Esophagus squamous epithelium (tissue), 4 donors: ENCODE measurements at regions not wholly inside any gene's neighbourhood (a gene's known extent, or its start where the extent isn't known, plus 50 kb on each side); places are given as distances from the start of the nearest gene placed in this dataset.

ENCODE experiments used
- POLR2A ChIP-seq, 4 donors: fragments of 450-650 bp; IDR thresholded peaks; one replicate each; pipeline ENCODE4 v1.6.1; 2017; ENCODE audit warnings: antibody characterized with exemption in 4 of 4, mild to moderate bottlenecking in 4 of 4, moderate library complexity in 3 of 4
- TF ChIP-seq, protein P1 (sequence below), 6 experiments: fragments of 450-650 bp in 4 of 6; fragments of 200-600 bp in 2 of 6; sonication (generic) in 2 of 6; IDR thresholded peaks; one replicate each; pipeline ENCODE4 v1.5.1; 2016 to 2019; ENCODE audit warnings: antibody characterized with exemption in 6 of 6, mild to moderate bottlenecking in 4 of 6, moderate library complexity in 4 of 6

DNA sequence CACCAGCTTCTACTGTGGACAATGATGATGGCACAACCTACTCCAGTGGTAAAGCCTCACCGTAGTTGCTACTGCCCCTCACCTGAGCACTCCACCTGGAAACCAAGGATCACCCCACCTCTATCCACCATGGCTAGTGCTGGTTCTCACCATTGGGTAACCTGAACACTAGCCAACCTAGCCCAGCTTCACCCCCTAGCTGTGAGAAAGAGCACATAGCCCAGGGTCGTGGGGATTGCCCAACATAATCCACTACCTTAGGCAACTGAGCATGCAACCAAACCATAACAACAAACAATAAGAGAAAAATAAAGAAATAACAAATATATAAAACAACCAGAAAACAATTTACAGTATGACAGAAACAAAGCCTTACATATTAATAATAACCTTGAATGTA, 560.1 kb downstream of the DIAPH3 start:
- TF ChIP-seq, protein P1, sequence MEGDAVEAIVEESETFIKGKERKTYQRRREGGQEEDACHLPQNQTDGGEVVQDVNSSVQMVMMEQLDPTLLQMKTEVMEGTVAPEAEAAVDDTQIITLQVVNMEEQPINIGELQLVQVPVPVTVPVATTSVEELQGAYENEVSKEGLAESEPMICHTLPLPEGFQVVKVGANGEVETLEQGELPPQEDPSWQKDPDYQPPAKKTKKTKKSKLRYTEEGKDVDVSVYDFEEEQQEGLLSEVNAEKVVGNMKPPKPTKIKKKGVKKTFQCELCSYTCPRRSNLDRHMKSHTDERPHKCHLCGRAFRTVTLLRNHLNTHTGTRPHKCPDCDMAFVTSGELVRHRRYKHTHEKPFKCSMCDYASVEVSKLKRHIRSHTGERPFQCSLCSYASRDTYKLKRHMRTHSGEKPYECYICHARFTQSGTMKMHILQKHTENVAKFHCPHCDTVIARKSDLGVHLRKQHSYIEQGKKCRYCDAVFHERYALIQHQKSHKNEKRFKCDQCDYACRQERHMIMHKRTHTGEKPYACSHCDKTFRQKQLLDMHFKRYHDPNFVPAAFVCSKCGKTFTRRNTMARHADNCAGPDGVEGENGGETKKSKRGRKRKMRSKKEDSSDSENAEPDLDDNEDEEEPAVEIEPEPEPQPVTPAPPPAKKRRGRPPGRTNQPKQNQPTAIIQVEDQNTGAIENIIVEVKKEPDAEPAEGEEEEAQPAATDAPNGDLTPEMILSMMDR (IDR thresholded peaks at IDR 0.05) = no peak
- TF ChIP-seq POLR2A (IDR thresholded peaks at IDR 0.05) = no peak
